ENCODE measurements at regions not wholly inside any gene's neighbourhood (a gene's known extent, or its start where the extent isn't known, plus 50 kb on each side); places are given as distances from the start of the nearest gene placed in this dataset.
"Not testable (repeated sequence)": the region's sequence is repeated elsewhere in the genome, so short reads cannot be mapped to it uniquely, and the experiment has no call there.

GRCh38 chr1:157429601-157430240 is 122.6 kb downstream of the FCRL5 start:
- no peak for ATAC-seq
- no peak for TF ChIP-seq ZNF8 (CRISPR knock-in tag; IDR thresholded peaks at IDR 0.05)
- TF ChIP-seq, protein P1, sequence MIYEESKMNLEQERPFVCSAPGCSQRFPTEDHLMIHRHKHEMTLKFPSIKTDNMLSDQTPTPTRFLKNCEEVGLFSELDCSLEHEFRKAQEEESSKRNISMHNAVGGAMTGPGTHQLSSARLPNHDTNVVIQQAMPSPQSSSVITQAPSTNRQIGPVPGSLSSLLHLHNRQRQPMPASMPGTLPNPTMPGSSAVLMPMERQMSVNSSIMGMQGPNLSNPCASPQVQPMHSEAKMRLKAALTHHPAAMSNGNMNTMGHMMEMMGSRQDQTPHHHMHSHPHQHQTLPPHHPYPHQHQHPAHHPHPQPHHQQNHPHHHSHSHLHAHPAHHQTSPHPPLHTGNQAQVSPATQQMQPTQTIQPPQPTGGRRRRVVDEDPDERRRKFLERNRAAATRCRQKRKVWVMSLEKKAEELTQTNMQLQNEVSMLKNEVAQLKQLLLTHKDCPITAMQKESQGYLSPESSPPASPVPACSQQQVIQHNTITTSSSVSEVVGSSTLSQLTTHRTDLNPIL (CRISPR knock-in tag; IDR thresholded peaks at IDR 0.05; ENCODE audit: low read depth), result no peak
- TF ChIP-seq PPARA (CRISPR knock-in tag; IDR thresholded peaks at IDR 0.05; ENCODE audit: borderline replicate concordance), result no peak
- no peak for TF ChIP-seq ZNF565 (CRISPR knock-in tag; conservative IDR thresholded peaks at IDR 0.05; ENCODE audit: low read depth)
- no peak for TF ChIP-seq ZFP30 (CRISPR knock-in tag; IDR thresholded peaks at IDR 0.05)

DNA sequence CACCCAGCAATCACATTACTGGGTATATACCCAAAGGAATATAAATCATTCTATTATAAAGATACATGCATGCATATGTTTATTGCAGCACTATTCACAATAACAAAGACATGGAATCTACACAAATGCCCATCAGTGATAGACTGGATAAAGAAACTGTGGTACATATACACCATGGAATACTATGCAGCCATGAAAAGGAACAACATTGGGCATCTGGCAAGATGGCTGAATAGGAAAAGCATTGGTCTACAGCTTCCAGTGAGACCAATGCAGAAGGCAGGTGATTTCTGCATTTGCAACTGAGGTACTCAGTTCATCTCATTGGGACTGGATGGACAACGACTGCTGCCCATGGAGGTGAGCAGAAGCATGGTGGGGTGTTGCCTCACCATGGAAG is 128.6 kb downstream of the FCRL5 start:
- not testable (repeated sequence) for ATAC-seq

GRCh38 chr1:157419845-157420542 is 132.3 kb downstream of the FCRL5 start:
- no peak for ATAC-seq
- TF ChIP-seq OSR1 (CRISPR knock-in tag; IDR thresholded peaks at IDR 0.05) (no peak), SNAI2 (CRISPR knock-in tag; IDR thresholded peaks at IDR 0.05) (no peak), ZFP3 (CRISPR knock-in tag; IDR thresholded peaks at IDR 0.05) (no peak), ZC3H10 (CRISPR knock-in tag; IDR thresholded peaks at IDR 0.05) (no peak), ZNF8 (CRISPR knock-in tag; IDR thresholded peaks at IDR 0.05) (no peak), RARB (CRISPR knock-in tag; IDR thresholded peaks at IDR 0.05) (no peak), ARNTL (CRISPR knock-in tag; IDR thresholded peaks at IDR 0.05; ENCODE audit: borderline replicate concordance, low read depth) (no peak), ZFP30 (CRISPR knock-in tag; IDR thresholded peaks at IDR 0.05) (no peak), ISL1 (CRISPR knock-in tag; IDR thresholded peaks at IDR 0.05) (no peak), ZNF70 (CRISPR knock-in tag; IDR thresholded peaks at IDR 0.05) (no peak), TOX (CRISPR knock-in tag; IDR thresholded peaks at IDR 0.05; ENCODE audit: borderline replicate concordance) (no peak), PPARA (CRISPR knock-in tag; IDR thresholded peaks at IDR 0.05; ENCODE audit: borderline replicate concordance) (no peak), GLIS3 (CRISPR knock-in tag; IDR thresholded peaks at IDR 0.05) (no peak)
- TF ChIP-seq, protein P2, sequence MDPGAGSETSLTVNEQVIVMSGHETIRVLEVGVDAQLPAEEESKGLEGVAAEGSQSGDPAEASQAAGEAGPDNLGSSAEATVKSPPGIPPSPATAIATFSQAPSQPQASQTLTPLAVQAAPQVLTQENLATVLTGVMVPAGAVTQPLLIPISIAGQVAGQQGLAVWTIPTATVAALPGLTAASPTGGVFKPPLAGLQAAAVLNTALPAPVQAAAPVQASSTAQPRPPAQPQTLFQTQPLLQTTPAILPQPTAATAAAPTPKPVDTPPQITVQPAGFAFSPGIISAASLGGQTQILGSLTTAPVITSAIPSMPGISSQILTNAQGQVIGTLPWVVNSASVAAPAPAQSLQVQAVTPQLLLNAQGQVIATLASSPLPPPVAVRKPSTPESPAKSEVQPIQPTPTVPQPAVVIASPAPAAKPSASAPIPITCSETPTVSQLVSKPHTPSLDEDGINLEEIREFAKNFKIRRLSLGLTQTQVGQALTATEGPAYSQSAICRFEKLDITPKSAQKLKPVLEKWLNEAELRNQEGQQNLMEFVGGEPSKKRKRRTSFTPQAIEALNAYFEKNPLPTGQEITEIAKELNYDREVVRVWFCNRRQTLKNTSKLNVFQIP (CRISPR knock-in tag; IDR thresholded peaks at IDR 0.05; ENCODE audit: borderline replicate concordance, low read depth), result no peak
- TF ChIP-seq, protein P3, sequence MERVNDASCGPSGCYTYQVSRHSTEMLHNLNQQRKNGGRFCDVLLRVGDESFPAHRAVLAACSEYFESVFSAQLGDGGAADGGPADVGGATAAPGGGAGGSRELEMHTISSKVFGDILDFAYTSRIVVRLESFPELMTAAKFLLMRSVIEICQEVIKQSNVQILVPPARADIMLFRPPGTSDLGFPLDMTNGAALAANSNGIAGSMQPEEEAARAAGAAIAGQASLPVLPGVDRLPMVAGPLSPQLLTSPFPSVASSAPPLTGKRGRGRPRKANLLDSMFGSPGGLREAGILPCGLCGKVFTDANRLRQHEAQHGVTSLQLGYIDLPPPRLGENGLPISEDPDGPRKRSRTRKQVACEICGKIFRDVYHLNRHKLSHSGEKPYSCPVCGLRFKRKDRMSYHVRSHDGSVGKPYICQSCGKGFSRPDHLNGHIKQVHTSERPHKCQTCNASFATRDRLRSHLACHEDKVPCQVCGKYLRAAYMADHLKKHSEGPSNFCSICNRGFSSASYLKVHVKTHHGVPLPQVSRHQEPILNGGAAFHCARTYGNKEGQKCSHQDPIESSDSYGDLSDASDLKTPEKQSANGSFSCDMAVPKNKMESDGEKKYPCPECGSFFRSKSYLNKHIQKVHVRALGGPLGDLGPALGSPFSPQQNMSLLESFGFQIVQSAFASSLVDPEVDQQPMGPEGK (CRISPR knock-in tag; IDR thresholded peaks at IDR 0.05; ENCODE audit: borderline replicate concordance), result no peak
- TF ChIP-seq, protein P4, sequence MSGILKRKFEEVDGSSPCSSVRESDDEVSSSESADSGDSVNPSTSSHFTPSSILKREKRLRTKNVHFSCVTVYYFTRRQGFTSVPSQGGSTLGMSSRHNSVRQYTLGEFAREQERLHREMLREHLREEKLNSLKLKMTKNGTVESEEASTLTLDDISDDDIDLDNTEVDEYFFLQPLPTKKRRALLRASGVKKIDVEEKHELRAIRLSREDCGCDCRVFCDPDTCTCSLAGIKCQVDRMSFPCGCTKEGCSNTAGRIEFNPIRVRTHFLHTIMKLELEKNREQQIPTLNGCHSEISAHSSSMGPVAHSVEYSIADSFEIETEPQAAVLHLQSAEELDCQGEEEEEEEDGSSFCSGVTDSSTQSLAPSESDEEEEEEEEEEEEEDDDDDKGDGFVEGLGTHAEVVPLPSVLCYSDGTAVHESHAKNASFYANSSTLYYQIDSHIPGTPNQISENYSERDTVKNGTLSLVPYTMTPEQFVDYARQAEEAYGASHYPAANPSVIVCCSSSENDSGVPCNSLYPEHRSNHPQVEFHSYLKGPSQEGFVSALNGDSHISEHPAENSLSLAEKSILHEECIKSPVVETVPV (CRISPR knock-in tag; IDR thresholded peaks at IDR 0.05), result no peak

DNA sequence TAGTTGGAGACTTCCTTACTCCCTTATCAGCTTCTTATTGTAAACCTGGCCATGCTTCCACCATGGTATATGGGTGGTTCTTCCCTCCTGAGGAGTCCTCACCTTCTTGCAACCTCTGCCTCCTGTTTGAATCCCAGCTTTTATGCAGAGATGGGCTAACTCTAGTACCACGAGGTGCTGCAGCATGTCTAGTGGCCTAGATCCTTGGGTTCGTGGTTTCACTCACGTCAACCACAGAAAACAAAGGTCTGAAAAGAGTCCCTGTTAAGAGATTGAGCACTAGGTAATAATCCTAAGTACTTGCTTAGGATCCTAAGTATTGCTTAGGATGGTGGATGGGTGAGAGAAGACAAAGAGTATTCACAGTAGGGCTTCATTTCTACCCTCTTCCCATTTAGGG is 133.7 kb downstream of the FCRL5 start:
- TF ChIP-seq PPARA (CRISPR knock-in tag; IDR thresholded peaks at IDR 0.05; ENCODE audit: borderline replicate concordance), result no peak
- no peak for TF ChIP-seq ZNF70 (CRISPR knock-in tag; IDR thresholded peaks at IDR 0.05)
- no peak for TF ChIP-seq ARNTL (CRISPR knock-in tag; IDR thresholded peaks at IDR 0.05; ENCODE audit: borderline replicate concordance, low read depth)
- TF ChIP-seq, protein P4 (CRISPR knock-in tag; IDR thresholded peaks at IDR 0.05), result no peak
- TF ChIP-seq, protein P3 (CRISPR knock-in tag; IDR thresholded peaks at IDR 0.05; ENCODE audit: borderline replicate concordance), result no peak
- TF ChIP-seq ZNF565 (CRISPR knock-in tag; conservative IDR thresholded peaks at IDR 0.05; ENCODE audit: low read depth), result no peak
- no peak for TF ChIP-seq ZFP3 (CRISPR knock-in tag; IDR thresholded peaks at IDR 0.05)
- no peak for ATAC-seq

Data from SK-N-SH treated with all-trans-retinoic acid at 6 μM for 48 hours (cell line).